DOHH2 (cell line): ENCODE measurements at regions not wholly inside any gene's neighbourhood (a gene's known extent, or its start where the extent isn't known, plus 50 kb on each side); places are given as distances from the start of the nearest gene placed in this dataset.

Experiments
- H3F3A ChIP-seq: fragments of 200-600 bp; sonication (generic), shearing (Covaris generic); 2 replicates; pipeline ENCODE4 v1.6.0; 2016; ENCODE audit warnings: antibody characterized with exemption, mild to moderate bottlenecking; ENCODE audit not compliant: control insufficient read depth, insufficient read depth
- H3K27ac ChIP-seq: fragments of 200-600 bp; sonication (generic); 2 replicates; pipeline ENCODE4 v1.5.1; 2014; ENCODE audit warnings: low read depth, mild to moderate bottlenecking, low read length, moderate library complexity
- H3K27me3 ChIP-seq: fragments of 200-600 bp; sonication (generic); 2 replicates; pipeline ENCODE4 v1.6.1; 2014; ENCODE audit warnings: mild to moderate bottlenecking, low read length, mixed read lengths; ENCODE audit not compliant: control insufficient read depth
- H3K36me3 ChIP-seq: fragments of 200-600 bp; sonication (generic); 2 replicates; pipeline ENCODE4 v1.6.1; 2014; ENCODE audit warnings: mild to moderate bottlenecking, low read length, moderate library complexity, mixed read lengths; ENCODE audit not compliant: control insufficient read depth
- H3K4me1 ChIP-seq: fragments of 200-600 bp; sonication (generic); 2 replicates; pipeline ENCODE4 v1.6.1; 2014; ENCODE audit warnings: mild to moderate bottlenecking, low read length, mixed read lengths; ENCODE audit not compliant: control insufficient read depth
- H3K4me2 ChIP-seq: fragments of 200-600 bp; sonication (generic); 2 replicates; pipeline ENCODE4 v1.6.0; 2014; ENCODE audit warnings: mild to moderate bottlenecking, low read length, moderate library complexity
- H3K4me3 ChIP-seq: fragments of 200-600 bp; sonication (generic); 2 replicates; pipeline ENCODE4 v1.5.1; 2014; ENCODE audit warnings: mild to moderate bottlenecking, low read length, mixed read lengths
- H3K79me2 ChIP-seq: fragments of 200-600 bp; sonication (generic); 2 replicates; pipeline ENCODE4 v1.6.1; 2014; ENCODE audit warnings: mild to moderate bottlenecking, low read length, mixed read lengths; ENCODE audit not compliant: control insufficient read depth
- H3K9me2 ChIP-seq: fragments of 200-600 bp; sonication (generic); replicated peaks from 2 replicates; pipeline ENCODE4 v1.6.1; 2014; ENCODE audit warnings: mild to moderate bottlenecking, low read length, mixed read lengths; ENCODE audit not compliant: control insufficient read depth
- H3K9me3 ChIP-seq: fragments of 200-600 bp; sonication (generic); 2 replicates; pipeline ENCODE4 v1.6.1; 2014; ENCODE audit warnings: antibody characterized with exemption, low read length, mixed read lengths; ENCODE audit not compliant: control insufficient read depth, insufficient read depth
- H4K20me1 ChIP-seq: fragments of 200-600 bp; sonication (generic); 2 replicates; pipeline ENCODE4 v1.6.0; 2014; ENCODE audit warnings: low read depth, mild to moderate bottlenecking, antibody characterized with exemption, low read length, moderate library complexity; ENCODE audit not compliant: control insufficient read depth, insufficient read depth
- EZH2phosphoT487 ChIP-seq: fragments of 200-600 bp; sonication (generic); IDR thresholded peaks from 2 replicates; pipeline ENCODE4 v1.6.1; 2017; ENCODE audit warnings: borderline replicate concordance, mild to moderate bottlenecking, antibody characterized with exemption, low read length, moderate library complexity, mixed read lengths
- TF ChIP-seq, protein P1 (sequence below): fragments of 200-600 bp; sonication (generic); IDR thresholded peaks from one replicate; pipeline ENCODE4 v1.5.1; 2014; ENCODE audit warnings: antibody characterized with exemption, mild to moderate bottlenecking, low read depth, low read length; ENCODE audit not compliant: poor library complexity, severe bottlenecking

DNA sequence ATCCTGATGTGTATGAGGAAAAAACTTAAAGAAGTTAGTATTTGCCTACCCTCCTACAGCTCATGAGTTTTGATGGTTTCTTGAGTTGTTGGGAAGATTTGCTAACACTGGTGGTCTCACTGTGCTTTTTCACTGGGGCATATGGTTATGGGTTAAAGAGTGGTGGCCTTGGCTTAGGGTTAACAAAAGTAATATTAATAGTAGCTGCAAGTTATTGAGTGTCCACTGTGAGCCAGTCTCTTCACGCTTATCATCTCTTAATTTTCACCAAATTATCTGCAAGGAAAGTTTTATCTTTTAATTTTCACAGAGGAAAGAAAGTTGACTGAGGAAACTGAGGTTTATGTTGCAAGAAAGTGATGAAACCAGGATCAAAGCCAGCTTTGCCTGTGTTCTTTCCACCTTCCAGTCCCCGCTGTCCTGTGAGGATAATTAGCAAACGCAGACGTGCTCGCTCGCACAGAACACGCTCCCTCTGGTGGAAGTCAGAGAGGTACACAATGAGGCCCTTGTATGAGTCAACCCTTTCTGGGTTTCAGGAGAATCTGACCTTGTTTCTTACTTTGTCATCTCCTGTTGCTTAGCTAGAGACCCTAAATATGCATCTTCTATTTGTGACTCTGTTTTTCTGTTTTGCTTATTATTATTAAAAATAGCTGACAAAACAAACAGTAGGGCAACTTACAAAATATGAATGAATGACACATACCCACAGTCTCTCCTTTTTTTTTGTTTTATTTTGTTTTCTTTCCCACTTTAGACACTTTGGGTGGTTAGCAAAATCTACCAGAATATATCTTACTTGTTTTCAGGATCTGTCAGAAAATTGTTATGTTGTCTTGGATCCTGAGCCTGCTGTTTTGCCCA, 94.3 kb downstream of the DDIT4L start:
- H3F3A ChIP-seq, result no peaks in the 10 kb centered on the region
- peaks cover 4% of the 10 kb centered on the region for H3K4me1 ChIP-seq
- no peaks in the 10 kb centered on the region for H4K20me1 ChIP-seq
- H3K4me3 ChIP-seq, result no peak overlapping the region
- no peak overlapping the region for H3K27ac ChIP-seq
- no peaks in the 10 kb centered on the region for H3K27me3 ChIP-seq
- no peaks in the 10 kb centered on the region for H3K9me2 ChIP-seq
- TF ChIP-seq, protein P1, sequence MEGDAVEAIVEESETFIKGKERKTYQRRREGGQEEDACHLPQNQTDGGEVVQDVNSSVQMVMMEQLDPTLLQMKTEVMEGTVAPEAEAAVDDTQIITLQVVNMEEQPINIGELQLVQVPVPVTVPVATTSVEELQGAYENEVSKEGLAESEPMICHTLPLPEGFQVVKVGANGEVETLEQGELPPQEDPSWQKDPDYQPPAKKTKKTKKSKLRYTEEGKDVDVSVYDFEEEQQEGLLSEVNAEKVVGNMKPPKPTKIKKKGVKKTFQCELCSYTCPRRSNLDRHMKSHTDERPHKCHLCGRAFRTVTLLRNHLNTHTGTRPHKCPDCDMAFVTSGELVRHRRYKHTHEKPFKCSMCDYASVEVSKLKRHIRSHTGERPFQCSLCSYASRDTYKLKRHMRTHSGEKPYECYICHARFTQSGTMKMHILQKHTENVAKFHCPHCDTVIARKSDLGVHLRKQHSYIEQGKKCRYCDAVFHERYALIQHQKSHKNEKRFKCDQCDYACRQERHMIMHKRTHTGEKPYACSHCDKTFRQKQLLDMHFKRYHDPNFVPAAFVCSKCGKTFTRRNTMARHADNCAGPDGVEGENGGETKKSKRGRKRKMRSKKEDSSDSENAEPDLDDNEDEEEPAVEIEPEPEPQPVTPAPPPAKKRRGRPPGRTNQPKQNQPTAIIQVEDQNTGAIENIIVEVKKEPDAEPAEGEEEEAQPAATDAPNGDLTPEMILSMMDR, result peak; percentile 62
- TF ChIP-seq EZH2phosphoT487, result no peak
- H3K36me3 ChIP-seq, result no peaks in the 10 kb centered on the region
- no peaks in the 10 kb centered on the region for H3K79me2 ChIP-seq
- H3K9me3 ChIP-seq, result no peaks in the 10 kb centered on the region
- no peak overlapping the region for H3K4me2 ChIP-seq

DNA sequence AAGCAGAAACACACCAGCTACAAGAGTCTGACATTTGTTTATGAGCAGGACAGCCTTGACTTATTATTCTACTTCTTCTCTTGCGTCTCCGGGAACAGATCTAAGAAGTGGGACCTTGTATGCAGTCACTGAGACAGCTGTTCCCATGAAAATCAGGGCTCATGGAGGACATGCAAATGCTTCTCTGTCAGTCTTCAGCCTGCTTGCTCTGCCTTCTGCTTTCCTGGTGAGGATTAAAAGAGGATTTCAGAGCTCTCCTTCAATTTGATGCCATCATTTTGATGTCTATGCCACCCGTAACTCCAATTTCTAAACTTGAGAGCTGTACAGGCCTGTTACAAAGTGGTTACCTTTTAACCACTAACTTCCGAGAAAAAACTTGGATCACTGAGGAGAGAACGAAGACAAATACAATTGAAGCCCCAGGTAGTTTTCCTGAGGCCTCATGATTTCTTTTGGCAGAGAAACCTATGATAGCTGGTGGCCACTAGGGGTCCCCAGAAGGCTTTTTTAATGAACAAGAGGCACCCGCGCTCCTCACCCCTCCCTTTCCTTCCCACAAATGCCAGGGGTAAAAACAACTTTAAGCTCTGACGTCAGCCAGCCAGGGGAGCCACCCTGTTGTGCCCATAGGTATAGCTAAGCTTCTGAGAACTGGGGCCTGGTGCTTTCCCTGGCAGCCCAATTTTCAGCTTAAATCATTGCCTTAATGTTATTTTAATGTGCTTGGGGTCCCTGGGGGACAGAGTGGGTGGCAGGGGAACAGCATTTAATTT, 97.0 kb downstream of the DDIT4L start:
- TF ChIP-seq, protein P1, result peak; percentile 90
- no peak for TF ChIP-seq EZH2phosphoT487
- no peaks in the 10 kb centered on the region for H3K27me3 ChIP-seq
- H4K20me1 ChIP-seq, result no peaks in the 10 kb centered on the region
- H3K4me1 ChIP-seq, result no peaks in the 10 kb centered on the region
- H3F3A ChIP-seq, result no peaks in the 10 kb centered on the region
- no peak overlapping the region for H3K4me2 ChIP-seq
- H3K9me2 ChIP-seq, result no peaks in the 10 kb centered on the region
- no peak overlapping the region for H3K27ac ChIP-seq
- H3K79me2 ChIP-seq, result no peaks in the 10 kb centered on the region
- no peak overlapping the region for H3K4me3 ChIP-seq
- H3K36me3 ChIP-seq, result no peaks in the 10 kb centered on the region
- no peaks in the 10 kb centered on the region for H3K9me3 ChIP-seq

DNA sequence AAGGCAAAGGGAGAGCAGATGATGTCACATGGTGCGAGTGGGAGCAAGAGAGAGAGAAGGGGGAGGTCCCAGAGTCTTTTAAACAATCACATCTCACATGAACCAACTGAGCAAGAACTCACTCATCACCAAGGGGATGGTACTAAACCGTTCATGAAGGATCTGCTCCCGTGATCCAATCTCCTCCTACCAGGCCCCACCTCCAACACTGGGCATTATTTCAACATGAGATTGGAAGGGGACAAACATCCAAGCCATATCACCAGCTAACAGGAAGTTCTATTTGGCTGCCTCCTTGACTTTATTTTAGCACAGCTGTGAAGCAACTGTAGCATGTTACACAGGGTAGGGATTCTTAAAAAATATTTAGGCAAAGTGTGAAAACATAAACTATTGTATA, 102.5 kb downstream of the DDIT4L start:
- H3K9me3 ChIP-seq, result no peaks in the 10 kb centered on the region
- no peaks in the 10 kb centered on the region for H3K9me2 ChIP-seq
- no peaks in the 10 kb centered on the region for H4K20me1 ChIP-seq
- H3F3A ChIP-seq, result no peaks in the 10 kb centered on the region
- TF ChIP-seq EZH2phosphoT487, result no peak
- TF ChIP-seq, protein P1, result no peak
- H3K4me3 ChIP-seq, result no peak overlapping the region
- no peaks in the 10 kb centered on the region for H3K27me3 ChIP-seq
- no peaks in the 10 kb centered on the region for H3K79me2 ChIP-seq
- no peak overlapping the region for H3K4me2 ChIP-seq
- H3K36me3 ChIP-seq, result no peaks in the 10 kb centered on the region
- no peaks in the 10 kb centered on the region for H3K4me1 ChIP-seq
- H3K27ac ChIP-seq, result no peak overlapping the region
